Naive B cell (primary cell): ENCODE measurements at regions not wholly inside any gene's neighbourhood (a gene's known extent, or its start where the extent isn't known, plus 50 kb on each side); places are given as distances from the start of the nearest gene placed in this dataset.
A peak's percentile ranks its signal among the peaks of the same experiment; 100 is the strongest.
"Not testable (repeated sequence)": the region's sequence is repeated elsewhere in the genome, so short reads cannot be mapped to it uniquely, and the experiment has no call there.

Source experiments
- ATAC-seq, 2 donors: fragments of 150-1000 bp; cut with Tn5 transposase; 2 replicates each; pipeline ENCODE4 v1.10.0; 2021; ENCODE audit warnings: low read depth in 2 of 2, mild to moderate bottlenecking in 2 of 2, moderate library complexity in 2 of 2
- DNase-seq: peaks from one replicate; pipeline ENCODE4 v3.0.0; 2022
- H3K27ac Mint-ChIP-seq, 6 donors: one replicate each; pipeline ENCODE4 v1.8.0; 2020 to 2022; ENCODE audit warnings: mild to moderate bottlenecking in 6 of 6, mixed read lengths in 6 of 6, moderate library complexity in 5 of 6, inconsistent platforms in 2 of 6
- H3K27me3 Mint-ChIP-seq, 3 donors: one replicate each; pipeline ENCODE4 v1.8.0; 2021 to 2022; ENCODE audit warnings: mixed read lengths in 3 of 3, mild to moderate bottlenecking in 1 of 3
- H3K36me3 Mint-ChIP-seq, 2 donors: one replicate each; pipeline ENCODE4 v1.8.0; 2020 to 2022; ENCODE audit warnings: mixed read lengths in 2 of 2, inconsistent platforms in 1 of 2, mild to moderate bottlenecking in 1 of 2
- H3K4me1 Mint-ChIP-seq, 3 donors: one replicate each; pipeline ENCODE4 v1.8.0; 2020 to 2022; ENCODE audit warnings: mixed read lengths in 3 of 3, inconsistent platforms in 1 of 3, mild to moderate bottlenecking in 1 of 3, moderate library complexity in 1 of 3
- H3K4me3 Mint-ChIP-seq, 8 donors: one replicate each; pipeline ENCODE4 v1.8.0; 2020 to 2022; ENCODE audit warnings: mild to moderate bottlenecking in 8 of 8, mixed read lengths in 8 of 8, moderate library complexity in 8 of 8, inconsistent platforms in 2 of 8
- H3K9me3 Mint-ChIP-seq, 7 donors: one replicate each; pipeline ENCODE4 v1.8.0; 2020 to 2022; ENCODE audit warnings: mixed read lengths in 7 of 7, mild to moderate bottlenecking in 5 of 7, inconsistent platforms in 2 of 7, moderate library complexity in 1 of 7

GRCh38 chr13:44305286-44305685, 68.3 kb upstream of the SERP2 start:
- ATAC-seq, result no peak
- Mint-ChIP-seq H3K36me3 (peaks cover 0 to 7% of the 10 kb centered on the region in 2 donors), H3K27me3 (peaks cover 13 to 30% (median 20%) of the 10 kb centered on the region in 3 donors), H3K4me1 (no peaks in the 10 kb centered on the region), H3K9me3 (peaks cover 0 to 2% (median 0%) of the 10 kb centered on the region in 7 donors), H3K4me3 (peak overlapping the region in 1 of 8 donors; percentile 32), H3K27ac (no peak overlapping the region)
- DNase-seq, result no peak

- Mint-ChIP-seq H3K4me1 (no peaks in the 10 kb centered on the region), H3K27me3 (peaks cover 11 to 25% (median 17%) of the 10 kb centered on the region in 3 donors), H3K27ac (peak overlapping the region in 1 of 6 donors; percentile 21), H3K36me3 (peaks cover 0 to 7% of the 10 kb centered on the region in 2 donors), H3K4me3 (no peak overlapping the region), H3K9me3 (peaks cover 0 to 2% (median 0%) of the 10 kb centered on the region in 7 donors)
- DNase-seq (no peak), ATAC-seq (no peak)
Measured at GRCh38 chr13:44305917-44306370, 67.7 kb upstream of the SERP2 start.

GRCh38 chr13:44306371-44307192, 67.0 kb upstream of the SERP2 start:
- peaks cover 7 to 19% (median 12%) of the 10 kb centered on the region in 3 donors for H3K27me3 Mint-ChIP-seq
- H3K4me3 Mint-ChIP-seq, result no peak overlapping the region
- H3K4me1 Mint-ChIP-seq, result no peaks in the 10 kb centered on the region
- peaks cover 0 to 2% (median 0%) of the 10 kb centered on the region in 7 donors for H3K9me3 Mint-ChIP-seq
- H3K36me3 Mint-ChIP-seq, result peaks cover 0 to 2% of the 10 kb centered on the region in 2 donors
- DNase-seq (no peak), ATAC-seq (no peak)
- H3K27ac Mint-ChIP-seq, result peak overlapping the region in 2 of 6 donors; percentile 11 to 84

DNA sequence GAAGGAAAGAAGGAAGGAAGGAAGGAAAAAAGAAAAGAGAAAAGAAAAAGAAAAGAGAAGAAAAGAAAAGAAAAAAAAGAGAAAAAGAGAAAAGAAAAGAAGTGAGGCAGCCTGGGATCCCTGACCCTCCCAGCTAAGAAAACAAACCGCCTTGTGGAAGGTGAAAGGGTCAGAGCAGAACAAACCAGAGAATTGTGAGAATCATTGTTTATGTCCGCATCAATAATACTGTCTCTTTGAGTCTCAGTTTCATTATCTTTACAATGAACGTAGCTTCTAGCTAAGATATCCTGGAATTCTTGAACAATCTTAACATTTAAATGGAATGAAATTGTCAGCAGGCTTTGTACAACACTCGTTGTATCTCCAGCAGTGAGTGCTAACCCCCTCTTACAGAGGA, 66.4 kb upstream of the SERP2 start:
- no peaks in the 10 kb centered on the region for H3K36me3 Mint-ChIP-seq
- DNase-seq (no peak), ATAC-seq (no peak)
- peak overlapping the region in 2 of 6 donors; percentile 11 to 36 for H3K27ac Mint-ChIP-seq
- H3K9me3 Mint-ChIP-seq, result peaks cover 0 to 2% (median 0%) of the 10 kb centered on the region in 7 donors
- H3K4me1 Mint-ChIP-seq, result no peaks in the 10 kb centered on the region
- H3K4me3 Mint-ChIP-seq, result no peak overlapping the region
- H3K27me3 Mint-ChIP-seq, result peaks cover 5 to 13% (median 7%) of the 10 kb centered on the region in 3 donors

DNA sequence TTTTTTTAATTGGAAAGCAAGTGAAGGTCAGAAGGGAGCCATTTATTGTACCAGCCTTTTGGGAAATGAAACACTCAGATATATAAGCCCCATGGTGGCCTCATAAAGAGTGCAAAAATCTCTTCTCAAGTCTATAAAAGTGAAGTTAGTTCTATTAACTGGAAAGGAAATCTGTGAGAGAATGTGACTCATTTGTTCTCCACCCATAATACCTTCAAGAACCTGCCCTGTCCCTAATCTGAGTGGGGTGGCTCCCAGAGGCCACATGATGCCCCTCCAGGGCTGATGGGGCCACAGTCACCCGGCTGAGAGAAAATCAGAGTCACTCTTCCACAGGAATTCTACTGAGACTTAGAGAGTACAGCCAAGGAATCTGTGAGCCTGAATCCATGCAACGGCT, 65.8 kb upstream of the SERP2 start:
- DNase-seq (no peak), ATAC-seq (no peak)
- Mint-ChIP-seq H3K36me3 (no peaks in the 10 kb centered on the region), H3K9me3 (peaks cover 0 to 2% (median 0%) of the 10 kb centered on the region in 7 donors), H3K4me3 (no peak overlapping the region), H3K4me1 (no peaks in the 10 kb centered on the region), H3K27ac (no peak overlapping the region), H3K27me3 (peaks cover 5 to 11% (median 9%) of the 10 kb centered on the region in 3 donors)

DNA sequence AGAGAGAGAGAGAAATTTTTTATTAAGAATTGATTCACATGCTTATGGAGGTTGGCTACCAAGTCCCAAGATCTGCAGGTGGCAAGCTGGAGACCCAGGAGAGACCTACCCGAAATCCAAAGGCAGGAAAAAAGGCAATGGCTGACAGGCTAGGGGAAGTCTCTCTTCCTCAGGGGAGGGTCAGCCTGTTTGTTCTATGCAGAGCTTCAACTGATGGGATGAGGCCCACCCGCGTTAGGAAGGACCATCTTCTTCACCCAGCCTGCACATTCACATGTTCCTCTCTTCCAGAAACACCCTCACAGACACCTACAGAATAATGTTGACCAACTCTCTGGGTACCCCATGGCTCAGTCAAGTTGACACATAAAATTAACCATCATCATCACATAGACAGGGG, 65.3 kb upstream of the SERP2 start:
- Mint-ChIP-seq H3K27me3 (peaks cover 5 to 13% (median 9%) of the 10 kb centered on the region in 3 donors), H3K27ac (no peak overlapping the region), H3K36me3 (no peaks in the 10 kb centered on the region), H3K9me3 (peaks cover 0 to 2% (median 0%) of the 10 kb centered on the region in 7 donors), H3K4me1 (no peaks in the 10 kb centered on the region), H3K4me3 (no peak overlapping the region)
- ATAC-seq (no peak), DNase-seq (no peak)

GRCh38 chr13:44309794-44310757, 63.5 kb upstream of the SERP2 start:
- no peaks in the 10 kb centered on the region for H3K36me3 Mint-ChIP-seq
- H3K4me1 Mint-ChIP-seq, result no peaks in the 10 kb centered on the region
- ATAC-seq (no peak), DNase-seq (no peak)
- H3K27me3 Mint-ChIP-seq, result peaks cover 5 to 15% (median 9%) of the 10 kb centered on the region in 3 donors
- H3K9me3 Mint-ChIP-seq, result peaks cover 0 to 2% (median 0%) of the 10 kb centered on the region in 7 donors
- peak overlapping the region in 1 of 6 donors; percentile 48 for H3K27ac Mint-ChIP-seq
- H3K4me3 Mint-ChIP-seq, result no peak overlapping the region

- no peak for ATAC-seq
- H3K27me3 Mint-ChIP-seq, result peaks cover under 1 to 9% (median 2%) of the 10 kb centered on the region in 3 donors
- no peak overlapping the region for H3K4me3 Mint-ChIP-seq
- peaks cover 0 to 2% (median 0%) of the 10 kb centered on the region in 7 donors for H3K9me3 Mint-ChIP-seq
- no peak overlapping the region for H3K27ac Mint-ChIP-seq
- H3K4me1 Mint-ChIP-seq, result no peaks in the 10 kb centered on the region
- no peak for DNase-seq
- no peaks in the 10 kb centered on the region for H3K36me3 Mint-ChIP-seq
Measured at GRCh38 chr13:44311011-44311780, 62.4 kb upstream of the SERP2 start.

DNA sequence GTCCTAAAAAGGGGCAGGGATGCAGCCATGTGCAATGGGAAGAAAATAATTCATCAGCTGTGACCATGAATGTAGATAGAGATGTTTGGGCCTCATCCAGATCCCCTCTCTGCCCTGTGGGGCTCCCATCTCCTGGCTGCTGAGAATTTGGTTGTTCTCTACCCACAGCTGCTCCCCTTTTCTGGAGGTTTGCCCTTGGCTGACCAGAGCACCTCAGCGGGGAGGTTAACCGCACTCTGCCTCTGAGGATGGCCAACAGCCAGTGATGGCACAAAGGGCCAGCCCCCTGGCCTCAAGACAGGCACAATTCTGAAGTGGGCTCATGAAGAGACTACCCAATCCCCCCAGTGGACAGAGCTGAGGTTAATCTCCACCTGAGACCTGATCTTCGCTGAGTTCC, 61.5 kb upstream of the SERP2 start:
- H3K9me3 Mint-ChIP-seq, result no peaks in the 10 kb centered on the region
- peaks cover 0 to 9% (median 4%) of the 10 kb centered on the region in 3 donors for H3K27me3 Mint-ChIP-seq
- H3K4me1 Mint-ChIP-seq, result no peaks in the 10 kb centered on the region
- H3K4me3 Mint-ChIP-seq, result no peak overlapping the region
- DNase-seq (no peak), ATAC-seq (no peak)
- no peaks in the 10 kb centered on the region for H3K36me3 Mint-ChIP-seq
- H3K27ac Mint-ChIP-seq, result no peak overlapping the region

DNA sequence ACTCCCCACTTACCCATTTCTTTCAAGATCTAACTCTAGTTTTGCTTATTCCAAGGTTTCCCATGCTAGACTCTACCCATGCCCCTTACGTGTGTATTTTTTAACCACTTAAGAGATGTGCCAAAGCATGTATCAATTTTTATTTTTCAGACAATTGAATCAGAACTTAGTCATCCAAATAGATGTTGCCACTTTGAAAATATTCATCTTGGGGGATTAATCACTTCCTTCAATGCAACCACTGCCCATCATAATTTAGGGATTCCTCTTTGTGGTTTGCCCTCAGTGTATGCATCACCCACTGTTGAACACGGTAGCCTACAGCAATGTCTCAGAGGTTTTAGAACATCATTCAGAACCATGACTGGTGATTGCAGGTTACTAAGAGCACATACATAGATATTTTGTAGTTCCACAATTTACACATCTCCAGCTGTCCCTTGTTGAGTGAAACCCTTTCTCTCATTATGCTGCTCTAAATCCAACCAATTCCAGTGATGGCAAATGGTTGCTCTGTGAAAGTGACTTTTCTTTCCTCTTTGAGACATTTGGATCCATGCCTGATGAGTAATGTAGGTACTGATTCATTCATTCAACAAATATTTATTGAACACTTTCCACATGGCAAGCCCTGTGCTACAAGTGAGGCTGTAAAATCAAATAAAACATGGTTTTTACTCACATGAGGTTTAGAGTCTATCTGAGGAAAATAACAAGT, 60.6 kb upstream of the SERP2 start:
- peaks cover 4 to 15% (median 7%) of the 10 kb centered on the region in 3 donors for H3K27me3 Mint-ChIP-seq
- H3K27ac Mint-ChIP-seq, result peak overlapping the region in 2 of 6 donors; percentile 36 to 69
- no peaks in the 10 kb centered on the region for H3K36me3 Mint-ChIP-seq
- peak overlapping the region in 1 of 8 donors; percentile 44 for H3K4me3 Mint-ChIP-seq
- ATAC-seq (no peak), DNase-seq (no peak)
- peaks cover 0 to 1% (median 0%) of the 10 kb centered on the region in 7 donors for H3K9me3 Mint-ChIP-seq
- no peaks in the 10 kb centered on the region for H3K4me1 Mint-ChIP-seq

GRCh38 chr13:44313674-44314073, 60.0 kb upstream of the SERP2 start:
- no peak for DNase-seq
- no peaks in the 10 kb centered on the region for H3K36me3 Mint-ChIP-seq
- peaks cover 4 to 15% (median 7%) of the 10 kb centered on the region in 3 donors for H3K27me3 Mint-ChIP-seq
- H3K4me3 Mint-ChIP-seq, result no peak overlapping the region
- H3K4me1 Mint-ChIP-seq, result no peaks in the 10 kb centered on the region
- ATAC-seq, result no peak
- peaks cover 0 to 1% (median 0%) of the 10 kb centered on the region in 7 donors for H3K9me3 Mint-ChIP-seq
- peak overlapping the region in 2 of 6 donors; percentile 36 to 69 for H3K27ac Mint-ChIP-seq

DNA sequence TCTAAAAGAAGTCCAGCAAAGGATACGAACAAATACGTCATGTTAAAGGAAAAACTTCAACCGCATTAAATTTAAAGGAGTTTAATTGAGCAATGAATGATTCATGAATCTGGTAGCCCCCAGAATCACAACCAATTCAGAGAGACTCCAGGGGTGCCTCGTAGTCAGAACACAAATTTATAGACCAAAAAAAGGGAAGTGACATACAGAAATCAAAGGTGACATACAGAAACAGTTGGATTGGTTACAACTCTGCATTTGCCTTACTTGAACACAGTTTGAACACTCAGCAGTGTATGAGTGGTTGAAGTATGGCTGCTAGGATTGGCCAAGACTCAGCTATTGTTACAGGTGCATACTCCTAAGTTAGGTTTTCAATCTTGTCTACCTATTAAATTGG, 59.5 kb upstream of the SERP2 start:
- H3K36me3 Mint-ChIP-seq, H3K27ac Mint-ChIP-seq, DNase-seq, H3K4me1 Mint-ChIP-seq, H3K4me3 Mint-ChIP-seq, H3K9me3 Mint-ChIP-seq: not testable (repeated sequence)
- peak in 1 of 2 donors; percentile 45 for ATAC-seq
- H3K27me3 Mint-ChIP-seq, result peaks cover 4 to 15% (median 7%) of the 10 kb centered on the region in 3 donors
